Brain microvascular endothelial cell (primary cell): ENCODE measurements at regions not wholly inside any gene's neighbourhood (a gene's known extent, or its start where the extent isn't known, plus 50 kb on each side); places are given as distances from the start of the nearest gene placed in this dataset.

ENCODE experiments used
- DNase-seq: peaks from one replicate; pipeline ENCODE4 v3.0.0-alpha.2; 2020
- H3K27ac ChIP-seq: fragments of 250-450 bp; sonication (Bioruptor Pico); 2 replicates; pipeline ENCODE4 v1.5.1; 2020; ENCODE audit warnings: mild to moderate bottlenecking, moderate library complexity
- H3K27me3 ChIP-seq: fragments of 250-450 bp; sonication (Bioruptor Pico); replicated peaks from 2 replicates; pipeline ENCODE4 v1.5.1; 2020; ENCODE audit warnings: mild to moderate bottlenecking
- H3K36me3 ChIP-seq: fragments of 250-450 bp; sonication (Bioruptor Pico); replicated peaks from 2 replicates; pipeline ENCODE4 v1.5.1; 2020; ENCODE audit warnings: mild to moderate bottlenecking
- H3K4me3 ChIP-seq: 2 replicates; pipeline ENCODE4 v1.5.1; 2011; ENCODE audit warnings: low read depth, mild to moderate bottlenecking, control low read depth, low read length, moderate library complexity
- in situ Hi-C: cut with HindIII; loops from 2 replicates; pipeline ENCODE4 v1.10.0; 2017; ENCODE audit warnings: low sequenced_read_pairs, low pct_ligation_motif_present
- TF ChIP-seq, protein P1 (sequence below): IDR thresholded peaks from 2 replicates; pipeline ENCODE4 v1.5.1; 2011; ENCODE audit warnings: low read depth, mild to moderate bottlenecking, moderate library complexity, low read length, control low read depth, inconsistent platforms; ENCODE audit errors: missing control alignments

DNA sequence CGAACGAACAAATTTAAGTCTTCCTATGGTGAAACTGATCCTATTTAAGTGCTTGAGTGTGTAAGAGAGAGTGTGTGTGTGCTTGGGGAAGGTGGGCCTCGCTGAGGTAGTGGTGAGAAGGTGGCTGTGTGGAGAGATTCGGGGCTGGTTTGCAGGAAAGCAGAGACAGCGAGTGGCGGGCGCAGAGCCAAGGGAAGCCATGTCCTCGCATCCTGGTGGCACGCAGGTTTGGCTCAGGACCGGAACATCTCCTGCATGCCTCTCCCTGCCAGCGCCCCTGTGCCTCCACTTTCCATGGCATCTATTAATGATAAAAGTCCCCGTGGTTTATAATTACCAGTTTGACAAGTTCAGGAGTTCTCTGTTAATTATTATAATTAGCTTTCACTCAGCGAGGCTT is 383.1 kb upstream of the CADM1 start:
- H3K36me3 ChIP-seq: no peaks in the 10 kb centered on the region
- in situ Hi-C loops: no loop called here
- no peak for DNase-seq
- no peak overlapping the region for H3K27ac ChIP-seq
- TF ChIP-seq, protein P1, sequence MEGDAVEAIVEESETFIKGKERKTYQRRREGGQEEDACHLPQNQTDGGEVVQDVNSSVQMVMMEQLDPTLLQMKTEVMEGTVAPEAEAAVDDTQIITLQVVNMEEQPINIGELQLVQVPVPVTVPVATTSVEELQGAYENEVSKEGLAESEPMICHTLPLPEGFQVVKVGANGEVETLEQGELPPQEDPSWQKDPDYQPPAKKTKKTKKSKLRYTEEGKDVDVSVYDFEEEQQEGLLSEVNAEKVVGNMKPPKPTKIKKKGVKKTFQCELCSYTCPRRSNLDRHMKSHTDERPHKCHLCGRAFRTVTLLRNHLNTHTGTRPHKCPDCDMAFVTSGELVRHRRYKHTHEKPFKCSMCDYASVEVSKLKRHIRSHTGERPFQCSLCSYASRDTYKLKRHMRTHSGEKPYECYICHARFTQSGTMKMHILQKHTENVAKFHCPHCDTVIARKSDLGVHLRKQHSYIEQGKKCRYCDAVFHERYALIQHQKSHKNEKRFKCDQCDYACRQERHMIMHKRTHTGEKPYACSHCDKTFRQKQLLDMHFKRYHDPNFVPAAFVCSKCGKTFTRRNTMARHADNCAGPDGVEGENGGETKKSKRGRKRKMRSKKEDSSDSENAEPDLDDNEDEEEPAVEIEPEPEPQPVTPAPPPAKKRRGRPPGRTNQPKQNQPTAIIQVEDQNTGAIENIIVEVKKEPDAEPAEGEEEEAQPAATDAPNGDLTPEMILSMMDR: no peak
- no peak overlapping the region for H3K4me3 ChIP-seq
- H3K27me3 ChIP-seq: no peaks in the 10 kb centered on the region

DNA sequence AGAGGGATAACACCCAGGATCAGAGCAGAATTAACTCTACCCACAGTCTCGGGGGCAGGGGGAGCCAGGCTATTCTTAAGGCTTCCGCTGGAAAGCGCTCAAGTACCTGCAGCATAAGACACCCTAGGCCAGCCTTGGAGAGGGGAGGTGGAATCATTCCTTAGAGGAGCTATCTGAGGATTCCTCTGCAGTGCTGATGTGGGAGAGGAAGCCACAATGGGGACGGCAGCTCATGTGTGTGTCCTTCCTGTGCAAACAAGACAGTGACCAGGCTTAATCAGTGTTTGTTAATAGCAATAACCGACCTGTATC is 382.2 kb upstream of the CADM1 start:
- no peaks in the 10 kb centered on the region for H3K36me3 ChIP-seq
- no peaks in the 10 kb centered on the region for H3K27me3 ChIP-seq
- TF ChIP-seq, protein P1: no peak
- in situ Hi-C loops: no loop called here
- no peak for DNase-seq
- no peak overlapping the region for H3K4me3 ChIP-seq
- H3K27ac ChIP-seq: no peak overlapping the region

DNA sequence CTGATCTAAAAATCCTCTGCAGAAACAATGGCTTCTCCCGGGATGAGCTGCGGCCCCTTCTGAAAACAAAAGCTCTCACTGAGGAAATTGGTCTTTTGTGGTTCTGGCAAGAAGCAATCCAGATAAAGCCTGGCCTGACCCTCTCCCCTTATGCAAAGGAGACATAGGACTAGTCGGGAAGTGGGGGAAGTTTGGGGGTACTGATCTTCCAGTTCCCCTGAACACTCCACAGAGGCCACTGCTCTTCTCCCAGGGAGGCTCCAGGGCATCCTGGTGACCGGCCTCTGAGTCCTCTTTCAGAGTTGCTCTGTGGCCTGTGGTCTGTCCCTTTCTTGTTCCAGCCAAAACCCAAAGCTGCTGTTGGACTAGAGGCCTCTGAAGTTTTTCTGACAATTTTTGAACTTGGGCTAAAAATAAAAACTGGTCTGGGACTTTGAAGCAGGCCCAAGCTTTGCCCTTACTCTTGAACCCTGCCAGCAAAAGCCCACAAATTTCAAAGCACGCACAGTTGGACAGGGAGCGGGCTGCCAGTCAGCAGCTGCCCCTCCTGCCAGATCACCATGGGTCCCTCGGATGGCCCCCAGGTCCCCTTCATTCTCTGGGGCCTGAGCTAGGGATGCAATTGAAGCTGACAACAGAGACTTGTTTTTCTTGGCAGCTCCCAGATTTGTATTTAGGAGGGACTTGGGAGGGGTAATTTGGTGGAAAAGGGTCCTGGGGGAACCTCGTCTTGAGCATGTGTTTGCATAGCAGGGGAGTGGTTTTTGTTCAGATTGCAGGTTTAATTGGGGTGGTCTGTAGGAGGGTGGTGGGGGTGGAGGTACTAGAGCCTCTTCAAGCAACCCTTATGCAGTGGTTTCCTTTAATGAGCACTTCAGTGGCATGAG is 381.6 kb upstream of the CADM1 start:
- TF ChIP-seq, protein P1: no peak
- DNase-seq: no peak
- Histone ChIP-seq H3K4me3 (no peak overlapping the region), H3K36me3 (no peaks in the 10 kb centered on the region), H3K27me3 (no peaks in the 10 kb centered on the region), H3K27ac (no peak overlapping the region)
- in situ Hi-C loops: no loop called here

DNA sequence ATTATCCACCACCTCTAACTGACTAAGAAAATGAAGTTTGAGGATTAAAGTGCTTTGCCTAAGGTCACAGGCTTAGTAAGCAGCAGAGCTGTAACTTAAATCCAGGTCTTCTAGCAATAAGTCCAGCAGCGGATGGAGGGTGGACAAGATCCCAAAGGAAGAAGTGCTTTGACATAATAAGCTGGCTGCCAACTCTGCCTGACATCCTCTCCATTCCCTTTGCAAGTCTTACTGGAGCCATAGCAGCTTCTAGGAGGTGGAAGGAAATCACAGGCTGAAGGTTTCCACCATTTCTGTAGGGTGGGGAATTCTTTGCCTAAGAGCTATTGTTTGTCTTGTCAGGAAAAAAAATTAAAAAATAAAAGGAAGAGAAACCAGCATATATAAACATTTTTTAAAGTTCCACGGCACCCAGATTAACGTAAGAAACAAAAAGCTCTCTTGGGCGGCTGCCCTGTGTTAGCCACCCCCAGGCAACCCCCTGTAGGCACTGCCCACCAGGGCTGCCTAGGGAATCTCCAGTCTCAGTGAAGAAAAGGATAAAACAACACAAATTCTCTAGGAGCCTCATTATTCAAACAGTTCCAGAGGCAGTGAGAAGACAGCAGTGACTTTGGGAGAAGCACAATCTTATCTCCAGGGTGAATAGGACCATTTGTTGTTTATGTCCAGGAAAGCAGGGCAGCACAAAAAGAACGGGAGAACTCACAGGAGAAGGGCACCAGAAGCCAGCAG is 380.8 kb upstream of the CADM1 start:
- H3K36me3 ChIP-seq: no peaks in the 10 kb centered on the region
- H3K4me3 ChIP-seq: no peak overlapping the region
- H3K27ac ChIP-seq: no peak overlapping the region
- in situ Hi-C loops: no loop called here
- TF ChIP-seq, protein P1: no peak
- no peaks in the 10 kb centered on the region for H3K27me3 ChIP-seq
- no peak for DNase-seq

DNA sequence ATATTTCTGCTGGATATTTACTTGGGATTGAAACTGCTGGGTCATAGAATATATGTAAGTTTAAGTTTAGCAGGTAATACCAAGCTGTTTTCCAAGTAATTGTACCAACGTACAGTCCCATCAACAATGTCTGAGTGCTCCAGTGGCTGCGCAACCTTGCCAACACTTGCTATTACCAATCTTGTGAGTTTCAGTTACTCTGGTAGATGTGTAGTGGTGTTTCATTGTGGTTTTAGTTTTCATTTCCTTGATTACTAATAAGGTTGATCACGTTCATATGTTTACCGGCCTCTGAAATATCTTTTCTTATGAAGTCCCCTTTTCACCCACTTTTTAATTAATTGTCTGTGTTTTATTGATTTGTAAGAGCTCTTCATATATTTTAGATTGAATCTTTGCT is 370.6 kb upstream of the CADM1 start:
- Histone ChIP-seq H3K4me3 (no peak overlapping the region), H3K27ac (no peak overlapping the region), H3K27me3 (no peaks in the 10 kb centered on the region), H3K36me3 (no peaks in the 10 kb centered on the region)
- no peak for DNase-seq
- TF ChIP-seq, protein P1: no peak
- in situ Hi-C loops: no loop called here

DNA sequence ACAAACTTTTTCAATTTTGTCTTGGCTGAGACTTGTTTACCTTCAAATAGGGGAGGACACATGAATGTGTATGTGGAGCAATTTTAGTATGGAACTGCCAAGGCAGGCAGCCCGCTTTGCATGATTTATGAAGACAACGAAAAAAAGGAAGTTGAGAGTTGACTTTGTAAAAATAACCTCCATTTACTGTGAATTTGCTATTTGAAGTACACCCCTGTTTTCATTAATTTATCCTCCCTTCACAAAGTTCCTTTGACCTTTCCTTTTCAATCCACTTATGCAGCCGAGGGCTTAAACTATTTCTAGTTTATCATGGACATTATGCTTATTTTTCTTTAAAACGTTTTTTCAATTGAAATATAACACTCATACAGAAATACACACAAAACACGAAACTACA is 369.6 kb upstream of the CADM1 start:
- Histone ChIP-seq H3K27me3 (no peaks in the 10 kb centered on the region), H3K27ac (no peak overlapping the region), H3K4me3 (no peak overlapping the region), H3K36me3 (no peaks in the 10 kb centered on the region)
- no peak for DNase-seq
- in situ Hi-C loops: no loop called here
- TF ChIP-seq, protein P1: no peak
